SK-N-SH (cell line): ENCODE measurements at regions not wholly inside any gene's neighbourhood (a gene's known extent, or its start where the extent isn't known, plus 50 kb on each side); places are given as distances from the start of the nearest gene placed in this dataset.

Source experiments
- CTCF ChIP-seq: fragments of 200-600 bp; sonication (generic); IDR thresholded peaks from 2 replicates; pipeline ENCODE4 v1.6.1; 2017; ENCODE audit warnings: antibody characterized with exemption, mild to moderate bottlenecking, moderate library complexity
- EP300 ChIP-seq, 2 experiments: IDR thresholded peaks; 2 replicates each; pipeline versions ENCODE4 v1.4.0 to v1.6.1; 2012; ENCODE audit warnings: borderline replicate concordance in 1 of 2, low read depth in 1 of 2, low read length in 1 of 2
- EZH2phosphoT487 ChIP-seq: fragments of 200-600 bp; sonication (generic); IDR thresholded peaks from 2 replicates; pipeline ENCODE4 v1.6.1; 2017; ENCODE audit warnings: low read depth, mixed run types, mild to moderate bottlenecking, antibody characterized with exemption, moderate library complexity, borderline replicate concordance
- FOXJ3 ChIP-seq: sonication (generic); formaldehyde crosslinking; IDR thresholded peaks from 2 replicates; pipeline ENCODE4 v1.5.1; 2020; ENCODE audit warnings: mild to moderate bottlenecking, missing genetic modification reagents
- POLR2AphosphoS5 ChIP-seq: IDR thresholded peaks from 2 replicates; pipeline ENCODE4 v1.6.1; 2012; ENCODE audit warnings: low read depth, low read length
- REST ChIP-seq: IDR thresholded peaks from 2 replicates; pipeline ENCODE4 v1.6.1; 2012; ENCODE audit warnings: mild to moderate bottlenecking, low read depth, low read length, moderate library complexity
- RFX5 ChIP-seq: IDR thresholded peaks from 2 replicates; pipeline ENCODE4 v1.6.1; 2012; ENCODE audit warnings: mild to moderate bottlenecking, improper control_type of control experiment, low read length
- RXRA ChIP-seq: IDR thresholded peaks from 2 replicates; pipeline ENCODE4 v1.4.0; 2012; ENCODE audit warnings: low read depth, mild to moderate bottlenecking, borderline replicate concordance
- SIN3A ChIP-seq: IDR thresholded peaks from 2 replicates; pipeline ENCODE4 v1.6.1; 2012; ENCODE audit warnings: low read depth, mild to moderate bottlenecking, low read length, moderate library complexity, borderline replicate concordance
- USF2 ChIP-seq: fragments of 150-350 bp; IDR thresholded peaks from 2 replicates; pipeline ENCODE4 v1.6.1; 2017; ENCODE audit warnings: antibody characterized with exemption, low read length, low read depth, borderline replicate concordance

- TF ChIP-seq CTCF (no peak), EP300 (IDR thresholded peaks at IDR 0.05; ENCODE audit: borderline replicate concordance in 1 of 2, low read depth in 1 of 2, low read length in 1 of 2) (no peak), REST (no peak), RFX5 (no peak), USF2 (no peak), POLR2AphosphoS5 (no peak), FOXJ3 (CRISPR knock-in tag) (no peak), EZH2phosphoT487 (no peak), RXRA (no peak), SIN3A (no peak)
Observed at GRCh38 chr3:110736332-110736731, 335.3 kb upstream of the NECTIN3 start.
